BLaER1 (cell line): ENCODE measurements at regions not wholly inside any gene's neighbourhood (a gene's known extent, or its start where the extent isn't known, plus 50 kb on each side); places are given as distances from the start of the nearest gene placed in this dataset.
"Not testable (repeated sequence)": the region's sequence is repeated elsewhere in the genome, so short reads cannot be mapped to it uniquely, and the experiment has no call there.

ENCODE experiments used
- H3K27ac ChIP-seq: shearing (Covaris generic); formaldehyde crosslinking; 2 replicates; pipeline ENCODE4 v1.8.1; 2022
- H3K27me3 ChIP-seq: shearing (Covaris generic); formaldehyde crosslinking; 2 replicates; pipeline ENCODE4 v1.8.1; 2022
- H3K36me3 ChIP-seq: shearing (Covaris generic); formaldehyde crosslinking; 2 replicates; pipeline ENCODE4 v1.8.1; 2022
- H3K4me1 ChIP-seq: shearing (Covaris generic); formaldehyde crosslinking; 2 replicates; pipeline ENCODE4 v1.8.1; 2022
- H3K4me2 ChIP-seq: shearing (Covaris generic); formaldehyde crosslinking; 2 replicates; pipeline ENCODE4 v1.8.1; 2022
- H3K4me3 ChIP-seq: shearing (Covaris generic); formaldehyde crosslinking; 2 replicates; pipeline ENCODE4 v1.8.1; 2022
- H3K9ac ChIP-seq: shearing (Covaris generic); formaldehyde crosslinking; 2 replicates; pipeline ENCODE4 v1.8.1; 2022
- H3K9me3 ChIP-seq: shearing (Covaris generic); formaldehyde crosslinking; 2 replicates; pipeline ENCODE4 v1.8.1; 2022
- H4K20me1 ChIP-seq: shearing (Covaris generic); formaldehyde crosslinking; 2 replicates; pipeline ENCODE4 v1.8.1; 2022
- Cebpa-rat ChIP-seq: shearing (Covaris generic); IDR thresholded peaks from 2 replicates; pipeline ENCODE4 v1.8.1; 2022

- no peak overlapping the region for H3K4me3 ChIP-seq
Measured at GRCh38 chr5:24170026-24170425, 474.8 kb downstream of the CDH10 start.

GRCh38 chr5:24170930-24171329 lies 473.8 kb downstream of the CDH10 start:
- H3K27me3 ChIP-seq, H3K4me1 ChIP-seq, H3K9ac ChIP-seq, H4K20me1 ChIP-seq, H3K27ac ChIP-seq, H3K36me3 ChIP-seq, H3K4me2 ChIP-seq, H3K9me3 ChIP-seq, H3K4me3 ChIP-seq: not testable (repeated sequence)

More at GRCh38 chr5:24170026-24170425, 474.8 kb downstream of the CDH10 start:
- H3K4me1 ChIP-seq = no peaks in the 10 kb centered on the region
- H3K4me2 ChIP-seq = no peak overlapping the region
- H3K36me3 ChIP-seq = no peaks in the 10 kb centered on the region
- H3K9me3 ChIP-seq = no peaks in the 10 kb centered on the region
- no peak overlapping the region for H3K9ac ChIP-seq
- no peaks in the 10 kb centered on the region for H4K20me1 ChIP-seq
- no peak for TF ChIP-seq Cebpa-rat
- H3K27ac ChIP-seq = no peak overlapping the region
- H3K27me3 ChIP-seq = no peaks in the 10 kb centered on the region

GRCh38 chr5:24177821-24178220 lies 467.0 kb downstream of the CDH10 start:
- Histone ChIP-seq H4K20me1 (no peaks in the 10 kb centered on the region), H3K27ac (no peak overlapping the region), H3K9me3 (no peaks in the 10 kb centered on the region), H3K36me3 (no peaks in the 10 kb centered on the region), H3K4me2 (no peak overlapping the region), H3K4me1 (no peaks in the 10 kb centered on the region), H3K4me3 (no peak overlapping the region), H3K27me3 (no peaks in the 10 kb centered on the region), H3K9ac (no peak overlapping the region)
- TF ChIP-seq Cebpa-rat = no peak

- no peak overlapping the region for H3K27ac ChIP-seq
- no peak overlapping the region for H3K4me2 ChIP-seq
- H3K4me3 ChIP-seq = no peak overlapping the region
Measured at GRCh38 chr5:24183981-24184380, 460.8 kb downstream of the CDH10 start.

GRCh38 chr5:24188216-24188925 lies 456.4 kb downstream of the CDH10 start:
- Histone ChIP-seq H3K4me2 (no peak overlapping the region), H4K20me1 (no peaks in the 10 kb centered on the region), H3K27ac (no peak overlapping the region), H3K4me1 (no peaks in the 10 kb centered on the region), H3K9ac (no peak overlapping the region), H3K36me3 (no peaks in the 10 kb centered on the region), H3K9me3 (no peaks in the 10 kb centered on the region), H3K27me3 (no peaks in the 10 kb centered on the region), H3K4me3 (no peak overlapping the region)
- TF ChIP-seq Cebpa-rat = no peak

More at GRCh38 chr5:24183981-24184380, 460.8 kb downstream of the CDH10 start:
- H3K9ac ChIP-seq = no peak overlapping the region
- no peaks in the 10 kb centered on the region for H4K20me1 ChIP-seq
- no peaks in the 10 kb centered on the region for H3K27me3 ChIP-seq
- no peaks in the 10 kb centered on the region for H3K9me3 ChIP-seq
- H3K4me1 ChIP-seq = no peaks in the 10 kb centered on the region
- no peak for TF ChIP-seq Cebpa-rat
- H3K36me3 ChIP-seq = no peaks in the 10 kb centered on the region

- Histone ChIP-seq H3K36me3 (no peaks in the 10 kb centered on the region), H3K27me3 (no peaks in the 10 kb centered on the region), H3K4me3 (no peak overlapping the region), H3K4me2 (no peak overlapping the region), H3K9me3 (no peaks in the 10 kb centered on the region), H3K4me1 (no peaks in the 10 kb centered on the region), H3K27ac (no peak overlapping the region), H3K9ac (no peak overlapping the region), H4K20me1 (no peaks in the 10 kb centered on the region)
- no peak for TF ChIP-seq Cebpa-rat
Measured at GRCh38 chr5:24196789-24197188, 448.0 kb downstream of the CDH10 start.

- no peak for TF ChIP-seq Cebpa-rat
- Histone ChIP-seq H3K9ac (no peak overlapping the region), H3K27ac (no peak overlapping the region), H3K9me3 (no peaks in the 10 kb centered on the region), H4K20me1 (no peaks in the 10 kb centered on the region), H3K36me3 (no peaks in the 10 kb centered on the region), H3K4me2 (no peak overlapping the region), H3K27me3 (no peaks in the 10 kb centered on the region), H3K4me1 (no peaks in the 10 kb centered on the region), H3K4me3 (no peak overlapping the region)
Measured at GRCh38 chr5:24208686-24209106, 436.1 kb downstream of the CDH10 start.

- Histone ChIP-seq H3K27me3 (no peaks in the 10 kb centered on the region), H3K27ac (no peak overlapping the region), H3K9ac (no peak overlapping the region), H3K4me2 (no peak overlapping the region), H3K9me3 (peaks cover under 1% of the 10 kb centered on the region), H4K20me1 (no peaks in the 10 kb centered on the region), H3K4me3 (no peak overlapping the region), H3K36me3 (no peaks in the 10 kb centered on the region), H3K4me1 (no peaks in the 10 kb centered on the region)
- no peak for TF ChIP-seq Cebpa-rat
Measured at GRCh38 chr5:24215114-24215513, 429.7 kb downstream of the CDH10 start.

- H3K27ac ChIP-seq = no peak overlapping the region
- H3K27me3 ChIP-seq = no peaks in the 10 kb centered on the region
- H3K4me2 ChIP-seq = no peak overlapping the region
- H3K4me3 ChIP-seq = no peak overlapping the region
- no peak overlapping the region for H3K9ac ChIP-seq
- H3K36me3 ChIP-seq = no peaks in the 10 kb centered on the region
- no peaks in the 10 kb centered on the region for H3K4me1 ChIP-seq
- TF ChIP-seq Cebpa-rat = no peak
- peaks cover 11% of the 10 kb centered on the region for H3K9me3 ChIP-seq
- H4K20me1 ChIP-seq = no peaks in the 10 kb centered on the region
Measured at GRCh38 chr5:24222876-24223275, 421.9 kb downstream of the CDH10 start.

GRCh38 chr5:24225051-24225450 lies 419.7 kb downstream of the CDH10 start:
- no peak for TF ChIP-seq Cebpa-rat
- no peak overlapping the region for H3K9ac ChIP-seq
- peaks cover 11% of the 10 kb centered on the region for H3K9me3 ChIP-seq
- H3K27ac ChIP-seq = no peak overlapping the region
- no peak overlapping the region for H3K4me3 ChIP-seq
- H3K27me3 ChIP-seq = no peaks in the 10 kb centered on the region
- H3K36me3 ChIP-seq = no peaks in the 10 kb centered on the region
- no peak overlapping the region for H3K4me2 ChIP-seq
- no peaks in the 10 kb centered on the region for H3K4me1 ChIP-seq
- no peaks in the 10 kb centered on the region for H4K20me1 ChIP-seq

GRCh38 chr5:24226479-24226878 lies 418.3 kb downstream of the CDH10 start:
- no peaks in the 10 kb centered on the region for H3K4me1 ChIP-seq
- no peak for TF ChIP-seq Cebpa-rat
- no peak overlapping the region for H3K27ac ChIP-seq
- H3K36me3 ChIP-seq = no peaks in the 10 kb centered on the region
- H3K4me2 ChIP-seq = no peak overlapping the region
- H4K20me1 ChIP-seq = no peaks in the 10 kb centered on the region
- H3K27me3 ChIP-seq = no peaks in the 10 kb centered on the region
- no peak overlapping the region for H3K4me3 ChIP-seq
- no peaks in the 10 kb centered on the region for H3K9me3 ChIP-seq
- no peak overlapping the region for H3K9ac ChIP-seq

GRCh38 chr5:24227881-24228280 lies 416.9 kb downstream of the CDH10 start:
- H3K4me3 ChIP-seq, H3K27ac ChIP-seq, H3K9me3 ChIP-seq, H3K4me1 ChIP-seq, H3K36me3 ChIP-seq, H3K4me2 ChIP-seq, H3K9ac ChIP-seq, H4K20me1 ChIP-seq, H3K27me3 ChIP-seq: not testable (repeated sequence)
